Mesothelial cell of epicardium (in vitro differentiated cells): ENCODE measurements at regions not wholly inside any gene's neighbourhood (a gene's known extent, or its start where the extent isn't known, plus 50 kb on each side); places are given as distances from the start of the nearest gene placed in this dataset.

Experiments used
- DNase-seq, 2 experiments: peaks; one replicate each; pipeline ENCODE4 v3.0.0; 2021; ENCODE audit warnings: low spot score in 2 of 2; ENCODE audit not compliant: unreplicated experiment in 2 of 2
- H3K27ac Mint-ChIP-seq: 2 replicates; pipeline ENCODE4 v1.8.0; 2021; ENCODE audit warnings: mixed read lengths
- H3K27me3 Mint-ChIP-seq: 2 replicates; pipeline ENCODE4 v1.8.0; 2021; ENCODE audit warnings: low read depth, mixed read lengths
- H3K36me3 Mint-ChIP-seq: 2 replicates; pipeline ENCODE4 v1.8.0; 2021; ENCODE audit warnings: mixed read lengths
- H3K4me1 Mint-ChIP-seq: 2 replicates; pipeline ENCODE4 v1.8.0; 2021; ENCODE audit warnings: mixed read lengths
- H3K4me3 Mint-ChIP-seq: 2 replicates; pipeline ENCODE4 v1.8.0; 2021; ENCODE audit warnings: mild to moderate bottlenecking, moderate library complexity, mixed read lengths
- H3K9me3 Mint-ChIP-seq: 2 replicates; pipeline ENCODE4 v1.8.0; 2021; ENCODE audit warnings: mixed read lengths
- TF ChIP-seq, protein P1 (sequence below): fragments of 200-600 bp; sonication (generic); IDR thresholded peaks from one replicate; pipeline ENCODE4 v1.5.0; 2021; ENCODE audit warnings: antibody characterized with exemption; ENCODE audit not compliant: unreplicated experiment

DNA sequence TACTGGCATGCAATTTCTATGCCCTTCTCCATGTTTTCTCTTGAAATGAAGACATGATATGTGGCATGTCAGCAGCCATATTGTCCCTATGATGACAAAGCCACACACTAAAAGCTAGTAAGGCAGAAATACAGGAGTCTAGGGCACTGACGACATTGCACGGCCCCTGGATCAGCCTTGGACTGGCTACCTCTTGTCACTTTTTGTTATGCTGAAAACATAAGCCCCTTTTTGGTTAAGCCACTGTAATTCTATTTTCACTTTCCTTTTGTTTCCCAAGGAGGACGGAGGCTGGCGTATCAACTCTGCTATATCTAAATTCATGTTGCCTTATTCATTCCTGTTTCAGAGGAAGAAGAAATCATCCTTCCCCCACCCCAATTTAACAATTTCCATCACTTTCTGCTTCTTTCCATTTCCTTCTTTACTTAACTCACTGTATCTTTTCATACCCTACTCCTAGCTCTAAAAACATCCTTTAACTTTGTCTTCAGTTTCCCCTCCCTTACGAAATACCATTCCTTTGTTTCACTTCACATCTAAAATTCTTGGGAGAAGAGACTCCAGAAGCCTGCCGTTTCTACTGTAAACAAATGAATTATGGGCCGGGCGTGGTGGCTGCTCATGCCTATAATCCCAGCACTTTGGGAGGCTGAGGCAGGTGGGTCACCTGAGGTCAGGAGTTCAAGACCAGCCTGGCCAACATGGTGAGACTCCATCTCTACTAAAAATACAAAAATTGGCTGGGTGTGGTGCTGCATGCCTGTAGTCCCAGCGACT is 364.1 kb downstream of the PCNX1 start:
- no peaks in the 10 kb centered on the region for H3K27me3 Mint-ChIP-seq
- H3K4me3 Mint-ChIP-seq: no peak overlapping the region
- H3K9me3 Mint-ChIP-seq: peaks cover 26% of the 10 kb centered on the region
- peaks cover 2% of the 10 kb centered on the region for H3K36me3 Mint-ChIP-seq
- no peak for DNase-seq
- H3K27ac Mint-ChIP-seq: no peak overlapping the region
- TF ChIP-seq, protein P1, sequence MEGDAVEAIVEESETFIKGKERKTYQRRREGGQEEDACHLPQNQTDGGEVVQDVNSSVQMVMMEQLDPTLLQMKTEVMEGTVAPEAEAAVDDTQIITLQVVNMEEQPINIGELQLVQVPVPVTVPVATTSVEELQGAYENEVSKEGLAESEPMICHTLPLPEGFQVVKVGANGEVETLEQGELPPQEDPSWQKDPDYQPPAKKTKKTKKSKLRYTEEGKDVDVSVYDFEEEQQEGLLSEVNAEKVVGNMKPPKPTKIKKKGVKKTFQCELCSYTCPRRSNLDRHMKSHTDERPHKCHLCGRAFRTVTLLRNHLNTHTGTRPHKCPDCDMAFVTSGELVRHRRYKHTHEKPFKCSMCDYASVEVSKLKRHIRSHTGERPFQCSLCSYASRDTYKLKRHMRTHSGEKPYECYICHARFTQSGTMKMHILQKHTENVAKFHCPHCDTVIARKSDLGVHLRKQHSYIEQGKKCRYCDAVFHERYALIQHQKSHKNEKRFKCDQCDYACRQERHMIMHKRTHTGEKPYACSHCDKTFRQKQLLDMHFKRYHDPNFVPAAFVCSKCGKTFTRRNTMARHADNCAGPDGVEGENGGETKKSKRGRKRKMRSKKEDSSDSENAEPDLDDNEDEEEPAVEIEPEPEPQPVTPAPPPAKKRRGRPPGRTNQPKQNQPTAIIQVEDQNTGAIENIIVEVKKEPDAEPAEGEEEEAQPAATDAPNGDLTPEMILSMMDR: no peak
- no peaks in the 10 kb centered on the region for H3K4me1 Mint-ChIP-seq

DNA sequence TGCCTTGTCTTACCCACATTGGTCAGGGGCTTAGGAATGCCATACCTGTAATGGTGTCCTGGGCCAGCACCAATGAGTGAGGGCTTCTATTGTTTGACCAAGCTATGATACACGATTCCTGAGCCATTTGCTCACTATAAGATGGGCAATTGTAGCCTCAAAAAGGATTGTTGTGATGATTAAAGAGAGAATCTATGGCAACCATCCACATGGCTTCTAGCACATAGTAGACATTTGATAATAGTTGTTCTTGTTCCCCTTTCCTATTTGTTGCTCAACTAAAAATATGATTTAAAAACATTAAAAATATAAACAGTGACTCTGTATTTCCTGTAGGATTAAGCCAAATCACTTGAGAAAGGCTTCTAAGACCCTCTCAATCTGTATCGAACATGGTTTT is 366.1 kb downstream of the PCNX1 start:
- H3K4me3 Mint-ChIP-seq: no peak overlapping the region
- no peaks in the 10 kb centered on the region for H3K4me1 Mint-ChIP-seq
- DNase-seq: no peak
- peaks cover 2% of the 10 kb centered on the region for H3K36me3 Mint-ChIP-seq
- no peaks in the 10 kb centered on the region for H3K27me3 Mint-ChIP-seq
- no peak overlapping the region for H3K27ac Mint-ChIP-seq
- peaks cover 23% of the 10 kb centered on the region for H3K9me3 Mint-ChIP-seq
- TF ChIP-seq, protein P1: no peak

DNA sequence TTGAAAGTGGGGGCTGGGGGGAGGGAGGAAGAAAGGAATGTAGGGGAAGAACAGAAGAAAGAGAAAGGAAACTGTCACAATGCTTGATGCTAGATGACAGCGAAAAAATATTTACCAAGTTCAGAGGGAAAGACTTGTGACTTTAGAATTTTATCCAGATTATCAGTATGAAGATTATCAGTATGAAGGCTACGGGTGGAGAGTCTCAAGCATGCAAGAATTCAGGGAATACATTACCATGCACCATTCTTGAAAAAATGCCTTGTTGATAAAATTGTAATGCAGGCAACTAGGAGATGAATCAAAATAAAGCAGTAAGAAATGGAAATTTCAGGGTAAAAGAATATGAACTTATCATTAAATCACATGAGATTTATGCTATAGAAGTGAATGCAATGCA is 376.8 kb downstream of the PCNX1 start:
- no peak overlapping the region for H3K27ac Mint-ChIP-seq
- no peaks in the 10 kb centered on the region for H3K36me3 Mint-ChIP-seq
- peaks cover 1% of the 10 kb centered on the region for H3K4me1 Mint-ChIP-seq
- TF ChIP-seq, protein P1: no peak
- peaks cover 8% of the 10 kb centered on the region for H3K9me3 Mint-ChIP-seq
- no peak overlapping the region for H3K4me3 Mint-ChIP-seq
- DNase-seq: no peak
- peaks cover 4% of the 10 kb centered on the region for H3K27me3 Mint-ChIP-seq

DNA sequence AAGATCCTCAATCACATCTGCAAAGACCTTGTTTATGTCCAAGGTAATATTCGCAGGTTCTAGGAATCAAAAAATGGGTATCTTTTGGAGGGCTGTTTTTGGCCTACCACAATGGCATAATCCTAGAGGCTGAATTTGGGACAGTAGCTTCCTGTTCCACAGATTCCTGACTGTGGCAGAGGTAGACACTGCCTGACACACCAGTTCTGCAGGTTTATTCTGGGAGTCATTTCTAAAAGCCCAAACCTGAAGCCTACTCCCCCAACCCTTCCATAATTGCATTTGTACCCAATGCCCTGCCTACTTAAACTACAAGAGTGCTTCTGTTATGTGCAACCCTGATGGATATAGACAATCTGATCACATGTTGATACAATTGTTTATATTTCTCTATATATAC is 378.9 kb downstream of the PCNX1 start:
- DNase-seq: no peak
- H3K27ac Mint-ChIP-seq: no peak overlapping the region
- peaks cover 8% of the 10 kb centered on the region for H3K9me3 Mint-ChIP-seq
- no peaks in the 10 kb centered on the region for H3K36me3 Mint-ChIP-seq
- H3K4me1 Mint-ChIP-seq: peaks cover 9% of the 10 kb centered on the region
- TF ChIP-seq, protein P1: no peak
- H3K4me3 Mint-ChIP-seq: no peak overlapping the region
- H3K27me3 Mint-ChIP-seq: peaks cover 4% of the 10 kb centered on the region

DNA sequence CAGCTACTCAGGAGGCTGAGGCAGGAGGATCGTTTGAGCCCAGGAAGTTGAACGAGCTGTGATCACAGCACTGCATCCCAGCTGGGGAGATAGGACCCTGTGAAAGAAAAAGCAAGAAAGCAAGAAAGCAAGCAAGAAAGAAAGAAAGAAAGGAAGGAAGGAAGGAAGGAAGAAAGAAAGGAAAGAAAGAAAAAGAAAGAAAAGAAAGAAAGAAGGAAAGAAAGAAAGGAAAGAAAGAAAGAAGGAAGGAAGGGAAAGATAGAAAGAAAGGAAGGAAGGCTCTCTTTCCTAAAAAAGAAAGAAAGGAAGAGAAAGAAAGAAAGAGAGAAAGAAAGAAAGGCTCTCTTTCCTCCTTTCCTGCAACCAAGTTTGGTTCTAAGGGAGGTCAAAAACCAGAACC is 380.3 kb downstream of the PCNX1 start:
- H3K27me3 Mint-ChIP-seq: peaks cover 4% of the 10 kb centered on the region
- no peak for DNase-seq
- no peak overlapping the region for H3K4me3 Mint-ChIP-seq
- H3K27ac Mint-ChIP-seq: no peak overlapping the region
- H3K36me3 Mint-ChIP-seq: no peaks in the 10 kb centered on the region
- TF ChIP-seq, protein P1: no peak
- peaks cover 8% of the 10 kb centered on the region for H3K9me3 Mint-ChIP-seq
- peaks cover 10% of the 10 kb centered on the region for H3K4me1 Mint-ChIP-seq
